ENCODE measurements at regions not wholly inside any gene's neighbourhood (a gene's known extent, or its start where the extent isn't known, plus 50 kb on each side); places are given as distances from the start of the nearest gene placed in this dataset.

DNA sequence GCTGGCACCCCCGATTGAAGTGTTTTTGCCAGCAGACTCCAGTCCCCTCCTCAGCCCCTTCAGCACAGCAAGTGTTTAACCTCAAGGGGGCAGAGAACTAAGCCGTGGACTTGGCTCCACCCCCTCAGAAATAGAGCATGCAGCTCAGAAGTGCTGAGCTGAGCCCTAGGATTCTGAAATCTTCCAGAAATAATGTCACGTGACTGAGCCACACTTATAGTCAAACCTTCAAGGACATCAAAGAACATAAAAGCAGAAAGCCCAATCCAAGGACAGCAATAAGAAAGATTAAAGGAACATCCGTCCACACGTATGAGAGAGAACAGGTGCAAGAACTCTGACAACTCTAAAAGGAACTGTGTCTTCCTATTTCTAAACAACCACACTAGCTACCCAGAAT lies 317.7 kb upstream of the LRFN5 start:
- TF ChIP-seq RCOR1 (IDR thresholded peaks at IDR 0.05; ENCODE audit: low read depth, low read length) (no peak), POLR2A (IDR thresholded peaks at IDR 0.05; ENCODE audit: low read length) (no peak)

Measured in A549 (cell line).